ENCODE measurements at regions not wholly inside any gene's neighbourhood (a gene's known extent, or its start where the extent isn't known, plus 50 kb on each side); places are given as distances from the start of the nearest gene placed in this dataset.

GRCh38 chr1:163013826-163014600 is 55.1 kb upstream of the RGS4 start:
- no peak for DNase-seq

DNA sequence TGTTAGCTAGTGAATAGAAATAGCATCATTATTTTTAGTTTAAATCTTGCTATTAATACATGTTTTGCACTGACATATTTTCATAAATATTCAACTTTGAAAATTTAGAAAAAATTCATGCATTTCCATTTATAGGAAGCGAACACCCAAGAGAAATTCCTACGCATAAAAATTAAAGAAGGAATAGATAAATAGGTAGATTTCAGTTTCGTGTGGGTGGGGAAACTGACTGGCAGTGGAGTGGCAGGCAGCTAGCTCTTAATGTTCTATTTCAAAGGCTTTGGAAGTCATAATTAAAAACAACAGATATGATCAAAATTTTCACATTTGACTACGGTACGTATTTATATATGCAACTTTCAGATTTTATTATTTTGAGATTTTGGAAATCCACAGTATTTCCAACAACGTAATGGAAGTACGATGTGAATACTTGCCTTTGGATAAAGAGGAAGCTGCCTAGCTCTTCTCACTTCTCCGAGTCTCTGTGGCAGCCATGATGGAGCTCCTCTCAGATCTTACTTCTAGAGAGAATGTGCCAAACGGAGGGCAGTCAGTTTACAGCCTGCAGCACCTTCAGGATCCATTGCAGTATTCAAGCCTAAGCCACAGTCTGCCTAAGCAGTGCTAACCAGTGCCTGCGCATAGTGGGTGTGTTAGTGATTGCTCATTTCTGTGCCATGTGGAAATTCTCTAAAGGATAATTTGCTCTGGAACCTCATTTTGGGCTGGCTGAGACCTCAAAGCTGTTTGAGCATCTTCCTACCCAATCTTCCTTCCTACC is 62.9 kb upstream of the RGS4 start:
- DNase-seq: no peak

GRCh38 chr1:162997499-162998285 is 71.5 kb upstream of the RGS4 start:
- no peak for DNase-seq

DNA sequence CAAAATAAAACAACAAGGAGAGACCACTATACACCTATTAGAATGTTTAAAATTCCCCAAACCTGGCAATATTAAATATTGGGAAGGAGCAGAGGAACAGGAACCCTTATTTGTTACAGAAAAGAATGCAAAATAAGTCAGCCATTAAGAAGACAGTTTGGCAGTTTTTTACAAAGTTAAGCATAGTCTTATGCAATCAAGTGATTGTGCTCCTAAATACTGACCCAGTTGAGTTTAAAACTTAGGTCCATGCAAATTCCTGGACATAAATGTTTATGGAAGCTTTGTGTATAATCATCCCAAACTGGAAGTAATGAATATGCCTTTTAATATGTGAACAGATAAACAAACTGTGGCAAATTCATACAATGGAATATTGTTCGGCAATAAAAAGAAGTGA is 72.9 kb upstream of the RGS4 start:
- DNase-seq: no peak

DNA sequence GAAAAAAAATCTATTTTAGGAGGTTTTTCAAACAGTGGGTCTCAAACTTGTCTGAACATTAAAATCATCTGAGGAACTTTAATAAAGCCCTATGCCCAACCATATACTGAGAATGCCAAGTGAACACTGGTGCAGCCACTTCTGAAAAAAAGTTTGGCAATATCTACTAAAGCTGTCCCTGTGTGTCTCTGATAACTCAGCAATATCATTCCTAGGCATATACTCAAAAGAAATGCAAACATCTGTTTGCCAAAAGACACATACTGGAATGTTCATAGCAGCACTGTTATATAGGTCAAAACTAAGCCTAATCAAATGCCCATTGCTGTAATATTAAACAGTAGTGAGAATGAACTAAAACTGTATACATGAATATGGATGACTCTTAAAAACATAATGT is 74.2 kb upstream of the RGS4 start:
- DNase-seq: no peak

DNA sequence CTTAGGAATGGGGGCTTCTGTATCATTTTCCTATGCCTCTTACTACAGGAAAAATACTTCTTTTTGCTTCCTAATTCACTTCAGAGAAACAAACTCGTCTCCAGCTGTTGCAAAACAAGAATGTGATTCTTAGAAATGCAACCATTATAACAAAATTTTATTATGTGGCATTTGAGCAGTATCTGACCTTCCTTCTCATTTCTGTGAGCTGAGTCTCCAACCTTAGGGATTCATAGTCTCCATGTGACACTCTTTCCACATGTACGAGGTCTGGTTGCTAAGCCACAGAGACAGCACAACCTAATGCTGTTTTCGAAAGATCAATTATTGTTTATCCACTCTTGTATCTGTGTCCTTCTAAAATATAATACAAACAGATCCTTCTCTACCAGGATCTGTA is 75.3 kb upstream of the RGS4 start:
- no peak for DNase-seq

GRCh38 chr1:162992945-162993344 is 76.2 kb upstream of the RGS4 start:
- DNase-seq: no peak

GRCh38 chr1:162991444-162991843 is 77.7 kb upstream of the RGS4 start:
- no peak for DNase-seq

DNA sequence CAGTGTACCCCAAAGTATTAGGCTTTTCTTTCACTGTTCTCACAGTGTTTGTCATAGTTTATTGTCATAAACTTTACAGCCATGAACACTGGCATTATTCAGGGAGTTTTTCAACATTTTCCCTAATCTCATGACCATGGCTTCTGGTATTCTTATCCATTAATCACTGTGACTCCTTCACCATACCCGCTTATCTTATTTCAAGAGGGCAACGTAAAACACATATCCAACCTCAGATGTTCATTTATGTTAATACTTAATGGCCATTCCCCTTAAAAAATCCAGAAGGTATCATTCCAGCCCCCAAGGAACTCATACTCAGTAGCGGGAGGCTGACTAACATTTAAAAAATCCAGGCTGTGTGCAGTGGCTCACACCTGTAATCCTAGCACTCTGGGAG is 78.5 kb upstream of the RGS4 start:
- no peak for DNase-seq

DNA sequence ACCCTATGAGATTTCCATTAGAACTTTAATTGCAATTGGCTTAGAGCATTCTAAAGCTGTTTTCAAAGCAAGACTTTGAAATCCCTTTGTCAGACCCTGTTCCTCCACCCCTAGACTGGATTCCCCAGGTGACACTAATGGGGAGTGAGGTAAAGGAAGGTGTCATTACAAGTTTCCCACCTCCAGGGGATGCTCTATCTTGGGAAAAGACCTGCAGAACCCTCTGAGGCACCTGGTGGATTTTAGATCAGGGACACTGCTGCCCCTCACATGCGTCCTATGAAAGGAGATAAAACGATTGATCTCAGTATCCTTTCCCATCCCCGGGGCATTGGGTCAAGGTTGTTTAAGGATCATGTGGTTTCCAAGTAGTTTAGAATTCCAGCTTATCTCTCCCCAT is 80.3 kb upstream of the RGS4 start:
- DNase-seq: no peak

GRCh38 chr1:162987866-162988265 is 81.3 kb upstream of the RGS4 start:
- peak; percentile 41 for DNase-seq

DNA sequence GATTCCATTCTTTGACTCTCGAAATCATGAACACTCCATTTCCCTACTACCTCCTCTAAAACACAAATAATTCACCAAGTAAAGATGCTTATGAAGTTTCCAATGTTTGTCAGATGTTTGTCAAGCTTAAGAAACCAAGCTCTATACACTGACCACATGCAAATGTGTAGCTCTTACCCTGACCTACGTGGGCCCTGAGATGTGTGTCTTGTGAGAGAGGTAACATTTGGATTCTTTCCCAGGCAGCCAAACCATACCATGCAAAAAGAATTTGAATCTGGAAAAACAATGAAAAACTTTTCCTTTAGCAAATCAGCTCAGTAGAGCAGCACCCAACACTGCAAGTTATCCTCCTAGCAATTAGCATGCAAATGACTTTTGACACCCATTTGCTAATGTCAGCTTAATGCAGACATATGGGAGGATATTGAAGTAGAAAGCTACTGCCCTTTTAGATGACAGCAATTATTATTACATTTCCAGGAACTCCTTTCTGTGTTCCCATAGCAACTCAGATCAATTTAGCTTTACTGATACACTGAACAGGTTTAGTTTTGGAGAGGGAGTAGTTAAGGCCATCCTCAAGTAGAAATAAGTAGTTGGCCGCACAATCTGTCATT is 83.2 kb upstream of the RGS4 start:
- no peak for DNase-seq

- peak; percentile 90 for DNase-seq
These were observed 84.5 kb upstream of the RGS4 start for GRCh38 chr1:162984699-162985098.

- no peak for DNase-seq
These were observed 85.3 kb upstream of the RGS4 start for GRCh38 chr1:162983671-162984425.

DNA sequence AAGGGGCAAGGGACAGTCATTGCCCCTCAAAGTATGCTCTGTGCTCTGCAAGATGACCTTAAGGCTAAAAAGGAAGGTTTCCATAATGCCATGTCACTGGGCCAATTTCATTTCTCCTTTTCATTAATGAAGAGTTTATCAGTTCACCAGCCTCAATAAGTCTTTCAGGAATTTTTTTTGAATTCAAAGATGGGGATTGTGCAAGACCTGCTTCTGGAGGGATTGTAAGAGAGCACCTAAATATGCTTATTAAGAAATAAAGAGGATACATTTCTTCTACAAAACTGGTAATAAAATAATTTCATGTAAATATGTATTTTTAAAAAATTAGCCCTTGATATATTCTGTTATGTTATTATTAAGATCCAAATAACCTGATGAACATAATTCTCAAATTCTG is 86.8 kb upstream of the RGS4 start:
- DNase-seq: no peak

GRCh38 chr1:162977944-162978568 is 91.1 kb upstream of the RGS4 start:
- peak; percentile 7 for DNase-seq

GRCh38 chr1:162976628-162977027 is 92.5 kb upstream of the RGS4 start:
- no peak for DNase-seq

GRCh38 chr1:162974810-162975209 is 94.4 kb upstream of the RGS4 start:
- no peak for DNase-seq

DNA sequence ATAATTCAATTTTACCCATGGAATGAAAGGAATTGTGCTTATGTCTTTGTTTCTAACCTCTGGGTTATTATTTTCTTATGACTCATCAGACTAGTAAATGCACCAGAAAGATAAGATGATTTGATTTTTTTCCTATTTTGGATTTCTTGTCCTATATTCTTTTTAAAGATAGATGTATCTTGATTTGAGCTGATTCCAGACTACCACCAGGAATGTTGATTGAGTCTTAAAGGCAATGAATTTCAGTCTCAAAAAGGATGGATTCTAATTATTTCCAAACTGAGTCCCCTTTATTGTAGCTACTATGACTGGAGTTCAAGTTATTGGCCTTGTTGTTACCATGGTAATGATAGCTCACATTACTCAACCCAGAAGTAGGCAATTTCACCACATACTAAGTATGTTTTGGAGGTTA is 95.8 kb upstream of the RGS4 start:
- DNase-seq: peak; percentile 57

DNA sequence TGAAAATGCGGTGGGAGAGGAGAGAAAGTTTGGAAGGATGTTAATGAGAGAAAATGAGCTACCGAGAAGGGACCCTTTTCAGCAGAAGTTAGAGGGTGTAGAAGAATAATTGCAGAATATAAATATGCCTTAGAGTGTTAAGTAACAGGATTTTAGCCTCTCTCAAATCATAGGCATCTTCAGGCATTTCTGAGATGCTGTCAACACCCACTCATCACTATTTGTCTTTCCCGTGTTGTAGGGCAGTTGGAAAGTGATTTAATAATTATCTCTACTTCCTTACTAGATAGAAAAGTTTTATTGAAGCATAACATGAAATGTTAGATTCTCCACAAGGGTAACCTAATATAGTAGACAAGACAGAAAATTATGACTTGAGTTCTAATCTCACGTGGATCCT is 96.4 kb upstream of the RGS4 start:
- no peak for DNase-seq

DNA sequence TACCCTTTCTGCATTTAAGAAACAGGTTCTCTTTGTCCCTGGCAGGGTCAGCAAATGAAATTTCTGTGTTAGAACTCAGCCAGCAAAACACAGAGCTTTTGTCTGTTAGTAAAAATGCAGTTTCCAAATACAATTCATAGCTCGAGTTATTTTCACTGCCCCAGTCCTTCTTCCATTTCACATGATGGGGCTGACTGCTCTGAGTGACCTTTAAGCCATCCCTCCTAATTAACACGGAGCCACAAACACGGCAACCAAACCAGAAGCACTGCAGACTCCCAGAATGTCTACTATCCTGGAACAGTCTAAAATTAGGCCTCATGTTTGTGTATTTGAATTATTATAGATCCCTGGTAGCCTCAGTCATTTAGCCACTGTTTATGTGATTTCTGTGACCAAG is 99.1 kb upstream of the RGS4 start:
- DNase-seq: no peak

DNA sequence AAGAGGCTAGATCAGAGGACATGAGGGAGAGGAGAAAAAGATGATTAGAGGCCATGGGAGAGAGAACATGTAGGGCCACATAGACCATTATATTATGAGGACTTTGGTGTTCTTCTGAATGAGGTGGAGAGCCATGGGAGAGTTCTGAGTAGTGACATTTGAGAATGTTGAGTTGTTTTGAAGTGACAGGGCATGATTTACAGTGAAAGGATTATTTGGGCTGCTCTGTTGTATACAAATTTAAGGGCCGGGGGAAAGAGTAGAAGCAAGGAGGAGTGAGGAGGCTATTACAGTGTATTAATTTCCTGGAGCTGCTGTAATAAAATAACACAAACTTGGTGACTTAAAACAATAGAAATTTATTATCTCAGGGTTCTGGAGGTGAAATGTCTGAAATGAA is 102.5 kb upstream of the RGS4 start:
- DNase-seq: no peak

Measured in dermis blood vessel endothelial cell (primary cell).